GM19467 (cell line): ENCODE measurements at regions not wholly inside any gene's neighbourhood (a gene's known extent, or its start where the extent isn't known, plus 50 kb on each side); places are given as distances from the start of the nearest gene placed in this dataset.
"Not testable (repeated sequence)": the region's sequence is repeated elsewhere in the genome, so short reads cannot be mapped to it uniquely, and the experiment has no call there.

Source experiments
- ATAC-seq: cut with Tn5 transposase; IDR thresholded peaks from one replicate; pipeline ENCODE4 v1.9.1; 2021; ENCODE audit warnings: mild to moderate bottlenecking, moderate library complexity; ENCODE audit not compliant: unreplicated experiment

- ATAC-seq = no peak
Observed at GRCh38 chr13:42373048-42373812, 101.3 kb downstream of the AKAP11 start.

GRCh38 chr13:42375663-42376062 lies 103.7 kb downstream of the AKAP11 start:
- no peak for ATAC-seq

- ATAC-seq = peak; percentile 78
Observed at GRCh38 chr13:42377640-42378382, 105.9 kb downstream of the AKAP11 start.

- peak; percentile 33 for ATAC-seq
Observed at GRCh38 chr13:42378383-42378780, 106.4 kb downstream of the AKAP11 start.

GRCh38 chr13:42379241-42379640 lies 107.3 kb downstream of the AKAP11 start:
- ATAC-seq = no peak

GRCh38 chr13:42380420-42381164 lies 108.6 kb downstream of the AKAP11 start:
- ATAC-seq = peak; percentile 46

GRCh38 chr13:42381165-42381425 lies 109.1 kb downstream of the AKAP11 start:
- ATAC-seq = no peak

GRCh38 chr13:42381426-42381825 lies 109.5 kb downstream of the AKAP11 start:
- not testable (repeated sequence) for ATAC-seq

- ATAC-seq = no peak
Observed at GRCh38 chr13:42383025-42383424, 111.1 kb downstream of the AKAP11 start.

- ATAC-seq = no peak
Observed at GRCh38 chr13:42384265-42384664, 112.3 kb downstream of the AKAP11 start.

- no peak for ATAC-seq
Observed at GRCh38 chr13:42388326-42388725, 116.4 kb downstream of the AKAP11 start.

GRCh38 chr13:42389041-42389440 lies 117.1 kb downstream of the AKAP11 start:
- ATAC-seq = no peak

GRCh38 chr13:42392180-42392579 lies 120.2 kb downstream of the AKAP11 start:
- no peak for ATAC-seq

GRCh38 chr13:42392716-42393572 lies 121.0 kb downstream of the AKAP11 start:
- ATAC-seq = peak; percentile 38

- ATAC-seq = no peak
Observed at GRCh38 chr13:42393573-42394360, 121.8 kb downstream of the AKAP11 start.

- ATAC-seq = no peak
Observed at GRCh38 chr13:42394361-42394708, 122.4 kb downstream of the AKAP11 start.

- no peak for ATAC-seq
Observed at GRCh38 chr13:42394711-42395085, 122.7 kb downstream of the AKAP11 start.

- no peak for ATAC-seq
Observed at GRCh38 chr13:42395086-42395821, 123.3 kb downstream of the AKAP11 start.

- ATAC-seq = no peak
Observed at GRCh38 chr13:42396501-42396900, 124.5 kb downstream of the AKAP11 start.
